GM23338 (cell line): ENCODE measurements at regions not wholly inside any gene's neighbourhood (a gene's known extent, or its start where the extent isn't known, plus 50 kb on each side); places are given as distances from the start of the nearest gene placed in this dataset.

Experiments
- ATAC-seq: fragments of 200-7000 bp; cut with Tn5 transposase; 3 replicates; pipeline ENCODE4 v1.9.1; 2020
- DNase-seq: peaks from one replicate; pipeline ENCODE4 v3.0.0-alpha.2; 2015; ENCODE audit warnings: low spot score
- H2AFZ ChIP-seq: fragments of 200-600 bp; sonication (generic); 2 replicates; pipeline ENCODE4 v1.8.0; 2016; ENCODE audit warnings: antibody characterized with exemption, mild to moderate bottlenecking, moderate library complexity
- H3F3A ChIP-seq: fragments of 200-600 bp; sonication (generic); replicated peaks from 2 replicates; pipeline ENCODE4 v1.8.0; 2017; ENCODE audit warnings: antibody characterized with exemption, mixed run types, low read depth
- H3K27ac ChIP-seq: fragments of 200-600 bp; sonication (generic); 2 replicates; pipeline ENCODE4 v1.6.1; 2016; ENCODE audit warnings: low read depth
- H3K27me3 ChIP-seq: fragments of 200-600 bp; sonication (generic); 2 replicates; pipeline ENCODE4 v1.8.0; 2016; ENCODE audit warnings: mild to moderate bottlenecking, mixed run types, moderate library complexity; ENCODE audit not compliant: insufficient read depth
- H3K36me3 ChIP-seq: fragments of 200-600 bp; sonication (generic); 2 replicates; pipeline ENCODE4 v1.8.0; 2016; ENCODE audit warnings: mild to moderate bottlenecking; ENCODE audit not compliant: insufficient read depth
- H3K4me1 ChIP-seq: fragments of 200-600 bp; sonication (generic); 2 replicates; pipeline ENCODE4 v1.8.0; 2016; ENCODE audit warnings: mild to moderate bottlenecking, moderate library complexity; ENCODE audit not compliant: insufficient read depth
- H3K4me2 ChIP-seq: fragments of 200-600 bp; sonication (generic); 2 replicates; pipeline ENCODE4 v1.7.1; 2017; ENCODE audit warnings: mixed run types
- H3K4me3 ChIP-seq: fragments of 200-600 bp; sonication (generic); 2 replicates; pipeline ENCODE4 v1.6.1; 2016; ENCODE audit warnings: mixed run types
- H3K79me2 ChIP-seq: fragments of 200-600 bp; sonication (generic); replicated peaks from 2 replicates; pipeline ENCODE4 v1.8.0; 2017; ENCODE audit warnings: mild to moderate bottlenecking; ENCODE audit not compliant: insufficient read depth
- H3K9me2 ChIP-seq: fragments of 200-600 bp; sonication (generic); 2 replicates; pipeline ENCODE4 v1.8.0; 2017; ENCODE audit not compliant: insufficient read depth
- H4K20me1 ChIP-seq: fragments of 200-600 bp; sonication (generic); replicated peaks from 2 replicates; pipeline ENCODE4 v1.8.0; 2017; ENCODE audit warnings: mild to moderate bottlenecking; ENCODE audit not compliant: insufficient read depth
- H3K27ac Mint-ChIP-seq: 2 replicates; pipeline ENCODE4 v1.8.0; 2020; ENCODE audit warnings: inconsistent platforms, mild to moderate bottlenecking, moderate library complexity, mixed read lengths
- H3K27me3 Mint-ChIP-seq: 3 replicates; pipeline ENCODE4 v1.8.0; 2022; ENCODE audit warnings: low read depth, mild to moderate bottlenecking, moderate library complexity, mixed read lengths, inconsistent platforms; ENCODE audit not compliant: insufficient read depth, poor library complexity
- H3K36me3 Mint-ChIP-seq: 3 replicates; pipeline ENCODE4 v1.8.0; 2021; ENCODE audit warnings: low read depth, mild to moderate bottlenecking, inconsistent platforms, moderate library complexity, mixed read lengths
- H3K4me1 Mint-ChIP-seq: 3 replicates; pipeline ENCODE4 v1.8.0; 2020; ENCODE audit warnings: mild to moderate bottlenecking, inconsistent platforms, mixed read lengths
- H3K4me3 Mint-ChIP-seq: 3 replicates; pipeline ENCODE4 v1.8.0; 2021; ENCODE audit warnings: moderate library complexity, mild to moderate bottlenecking, inconsistent platforms, mixed read lengths
- H3K9me3 Mint-ChIP-seq: 3 replicates; pipeline ENCODE4 v1.8.0; 2020; ENCODE audit warnings: moderate library complexity, mild to moderate bottlenecking, inconsistent platforms, mixed read lengths
- EZH2phosphoT487 ChIP-seq: fragments of 200-600 bp; sonication (generic); IDR thresholded peaks from one replicate; pipeline ENCODE4 v1.8.1; 2018; ENCODE audit warnings: antibody characterized with exemption; ENCODE audit not compliant: unreplicated experiment
- REST ChIP-seq: IDR thresholded peaks from one replicate; pipeline ENCODE4 v1.6.1; 2018; ENCODE audit warnings: antibody characterized with exemption; ENCODE audit not compliant: unreplicated experiment
- STAT1 ChIP-seq: IDR thresholded peaks from one replicate; pipeline ENCODE4 v1.6.1; 2016; ENCODE audit warnings: antibody characterized with exemption; ENCODE audit not compliant: unreplicated experiment
- ZNF114 ChIP-seq: fragments of 250-450 bp; sonication (Bioruptor Pico); IDR thresholded peaks from 2 replicates; pipeline ENCODE4 v1.5.0; 2020; ENCODE audit warnings: mild to moderate bottlenecking, moderate library complexity
- ZNF462 ChIP-seq: fragments of 250-450 bp; sonication (Bioruptor Pico); IDR thresholded peaks from 2 replicates; pipeline ENCODE4 v1.5.0; 2020; ENCODE audit warnings: mild to moderate bottlenecking, moderate library complexity

- no peak for TF ChIP-seq ZNF462 (CRISPR knock-in tag)
- no peak for TF ChIP-seq STAT1
- TF ChIP-seq EZH2phosphoT487 = no peak
- TF ChIP-seq REST = no peak
- TF ChIP-seq ZNF114 (CRISPR knock-in tag) = no peak
Measured at GRCh38 chr12:89038831-89039512, 313.3 kb downstream of the DUSP6 start (continued).

- DNase-seq (no peak), ATAC-seq (no peak)
- Histone ChIP-seq H3F3A (no peaks in the 10 kb centered on the region), H3K4me3 (no peak overlapping the region), H4K20me1 (no peaks in the 10 kb centered on the region), H3K27ac (no peak overlapping the region), H3K4me2 (no peak overlapping the region), H3K9me2 (peaks cover 6% of the 10 kb centered on the region; the same call in 1 of the 2 replicates), H3K79me2 (no peaks in the 10 kb centered on the region), H2AFZ (no peak overlapping the region), H3K27me3 (no peaks in the 10 kb centered on the region), H3K36me3 (no peaks in the 10 kb centered on the region), H3K4me1 (no peaks in the 10 kb centered on the region)
- Mint-ChIP-seq H3K9me3 (no peaks in the 10 kb centered on the region), H3K36me3 (no peaks in the 10 kb centered on the region), H3K27ac (no peak overlapping the region), H3K27me3 (no peaks in the 10 kb centered on the region), H3K4me1 (no peaks in the 10 kb centered on the region; the same call in 2 of the 3 replicates), H3K4me3 (no peak overlapping the region)
- no peak for TF ChIP-seq ZNF462 (CRISPR knock-in tag)
Measured at GRCh38 chr12:89033062-89033461, 319.2 kb downstream of the DUSP6 start.
